GM23338 (cell line): ENCODE measurements at regions not wholly inside any gene's neighbourhood (a gene's known extent, or its start where the extent isn't known, plus 50 kb on each side); places are given as distances from the start of the nearest gene placed in this dataset.

Source experiments
- ATAC-seq: fragments of 200-7000 bp; cut with Tn5 transposase; 3 replicates; pipeline ENCODE4 v1.9.1; 2020
- DNase-seq: peaks from one replicate; pipeline ENCODE4 v3.0.0-alpha.2; 2015; ENCODE audit warnings: low spot score
- H2AFZ ChIP-seq: fragments of 200-600 bp; sonication (generic); 2 replicates; pipeline ENCODE4 v1.8.0; 2016; ENCODE audit warnings: antibody characterized with exemption, mild to moderate bottlenecking, moderate library complexity
- H3F3A ChIP-seq: fragments of 200-600 bp; sonication (generic); replicated peaks from 2 replicates; pipeline ENCODE4 v1.8.0; 2017; ENCODE audit warnings: antibody characterized with exemption, mixed run types, low read depth
- H3K27ac ChIP-seq: fragments of 200-600 bp; sonication (generic); 2 replicates; pipeline ENCODE4 v1.6.1; 2016; ENCODE audit warnings: low read depth
- H3K27me3 ChIP-seq: fragments of 200-600 bp; sonication (generic); 2 replicates; pipeline ENCODE4 v1.8.0; 2016; ENCODE audit warnings: mild to moderate bottlenecking, mixed run types, moderate library complexity; ENCODE audit not compliant: insufficient read depth
- H3K36me3 ChIP-seq: fragments of 200-600 bp; sonication (generic); 2 replicates; pipeline ENCODE4 v1.8.0; 2016; ENCODE audit warnings: mild to moderate bottlenecking; ENCODE audit not compliant: insufficient read depth
- H3K4me1 ChIP-seq: fragments of 200-600 bp; sonication (generic); 2 replicates; pipeline ENCODE4 v1.8.0; 2016; ENCODE audit warnings: mild to moderate bottlenecking, moderate library complexity; ENCODE audit not compliant: insufficient read depth
- H3K4me2 ChIP-seq: fragments of 200-600 bp; sonication (generic); 2 replicates; pipeline ENCODE4 v1.7.1; 2017; ENCODE audit warnings: mixed run types
- H3K4me3 ChIP-seq: fragments of 200-600 bp; sonication (generic); 2 replicates; pipeline ENCODE4 v1.6.1; 2016; ENCODE audit warnings: mixed run types
- H3K79me2 ChIP-seq: fragments of 200-600 bp; sonication (generic); replicated peaks from 2 replicates; pipeline ENCODE4 v1.8.0; 2017; ENCODE audit warnings: mild to moderate bottlenecking; ENCODE audit not compliant: insufficient read depth
- H3K9me2 ChIP-seq: fragments of 200-600 bp; sonication (generic); 2 replicates; pipeline ENCODE4 v1.8.0; 2017; ENCODE audit not compliant: insufficient read depth
- H4K20me1 ChIP-seq: fragments of 200-600 bp; sonication (generic); replicated peaks from 2 replicates; pipeline ENCODE4 v1.8.0; 2017; ENCODE audit warnings: mild to moderate bottlenecking; ENCODE audit not compliant: insufficient read depth
- H3K27ac Mint-ChIP-seq: 2 replicates; pipeline ENCODE4 v1.8.0; 2020; ENCODE audit warnings: inconsistent platforms, mild to moderate bottlenecking, moderate library complexity, mixed read lengths
- H3K27me3 Mint-ChIP-seq: 3 replicates; pipeline ENCODE4 v1.8.0; 2022; ENCODE audit warnings: low read depth, mild to moderate bottlenecking, moderate library complexity, mixed read lengths, inconsistent platforms; ENCODE audit not compliant: insufficient read depth, poor library complexity
- H3K36me3 Mint-ChIP-seq: 3 replicates; pipeline ENCODE4 v1.8.0; 2021; ENCODE audit warnings: low read depth, mild to moderate bottlenecking, inconsistent platforms, moderate library complexity, mixed read lengths
- H3K4me1 Mint-ChIP-seq: 3 replicates; pipeline ENCODE4 v1.8.0; 2020; ENCODE audit warnings: mild to moderate bottlenecking, inconsistent platforms, mixed read lengths
- H3K4me3 Mint-ChIP-seq: 3 replicates; pipeline ENCODE4 v1.8.0; 2021; ENCODE audit warnings: moderate library complexity, mild to moderate bottlenecking, inconsistent platforms, mixed read lengths
- H3K9me3 Mint-ChIP-seq: 3 replicates; pipeline ENCODE4 v1.8.0; 2020; ENCODE audit warnings: moderate library complexity, mild to moderate bottlenecking, inconsistent platforms, mixed read lengths
- CREB1 ChIP-seq: fragments of 250-450 bp; sonication (Bioruptor Pico); IDR thresholded peaks from 2 replicates; pipeline ENCODE4 v1.5.0; 2020; ENCODE audit warnings: low read depth, mild to moderate bottlenecking, moderate library complexity
- EZH2 ChIP-seq: fragments of 200-600 bp; sonication (generic); IDR thresholded peaks from one replicate; pipeline ENCODE4 v1.8.0; 2017; ENCODE audit warnings: antibody characterized with exemption, mild to moderate bottlenecking, low read depth; ENCODE audit not compliant: unreplicated experiment
- EZH2phosphoT487 ChIP-seq: fragments of 200-600 bp; sonication (generic); IDR thresholded peaks from one replicate; pipeline ENCODE4 v1.8.1; 2018; ENCODE audit warnings: antibody characterized with exemption; ENCODE audit not compliant: unreplicated experiment
- JUNB ChIP-seq: IDR thresholded peaks from one replicate; pipeline ENCODE4 v1.6.1; 2016; ENCODE audit warnings: antibody characterized with exemption; ENCODE audit not compliant: unreplicated experiment
- STAT1 ChIP-seq: IDR thresholded peaks from one replicate; pipeline ENCODE4 v1.6.1; 2016; ENCODE audit warnings: antibody characterized with exemption; ENCODE audit not compliant: unreplicated experiment
- ZNF114 ChIP-seq: fragments of 250-450 bp; sonication (Bioruptor Pico); IDR thresholded peaks from 2 replicates; pipeline ENCODE4 v1.5.0; 2020; ENCODE audit warnings: mild to moderate bottlenecking, moderate library complexity
- ZNF331 ChIP-seq: fragments of 250-450 bp; sonication (Bioruptor Pico); IDR thresholded peaks from 2 replicates; pipeline ENCODE4 v1.5.0; 2020; ENCODE audit warnings: low read depth, mild to moderate bottlenecking, moderate library complexity
- TF ChIP-seq, protein P1 (sequence below): IDR thresholded peaks from one replicate; pipeline ENCODE4 v1.6.1; 2018; ENCODE audit warnings: antibody characterized with exemption; ENCODE audit not compliant: unreplicated experiment
- TF ChIP-seq, protein P2 (sequence below), 2 experiments: fragments of 200-600 bp in 1 of 2; sonication (generic) in 1 of 2; conservative IDR thresholded peaks; 2 replicates each; pipeline versions ENCODE4 v1.5.1 to v1.6.1; 2016 to 2017; ENCODE audit warnings: antibody characterized with exemption in 2 of 2, low read depth in 2 of 2, mild to moderate bottlenecking in 2 of 2, moderate library complexity in 1 of 2
- TF ChIP-seq, protein P3 (sequence below): fragments of 250-450 bp; sonication (Bioruptor Pico); IDR thresholded peaks from 2 replicates; pipeline ENCODE4 v1.5.0; 2020; ENCODE audit warnings: mild to moderate bottlenecking, moderate library complexity

- no peaks in the 10 kb centered on the region for H3K27me3 Mint-ChIP-seq
- no peak overlapping the region for H3K4me3 ChIP-seq
- H3K79me2 ChIP-seq = no peaks in the 10 kb centered on the region
- no peak overlapping the region for H3K27ac Mint-ChIP-seq
- no peaks in the 10 kb centered on the region for H3F3A ChIP-seq
- H3K36me3 ChIP-seq = no peaks in the 10 kb centered on the region
- H4K20me1 ChIP-seq = no peaks in the 10 kb centered on the region
- H3K4me1 ChIP-seq = no peaks in the 10 kb centered on the region
- DNase-seq (no peak), ATAC-seq (no peak)
- peaks cover 5% of the 10 kb centered on the region; the same call in 1 of the 3 replicates for H3K36me3 Mint-ChIP-seq
- no peak overlapping the region for H3K4me3 Mint-ChIP-seq
- H3K9me2 ChIP-seq = no peaks in the 10 kb centered on the region
- H3K27me3 ChIP-seq = no peaks in the 10 kb centered on the region
- H3K27ac ChIP-seq = no peak overlapping the region
- H2AFZ ChIP-seq = no peak overlapping the region
- TF ChIP-seq, protein P1, sequence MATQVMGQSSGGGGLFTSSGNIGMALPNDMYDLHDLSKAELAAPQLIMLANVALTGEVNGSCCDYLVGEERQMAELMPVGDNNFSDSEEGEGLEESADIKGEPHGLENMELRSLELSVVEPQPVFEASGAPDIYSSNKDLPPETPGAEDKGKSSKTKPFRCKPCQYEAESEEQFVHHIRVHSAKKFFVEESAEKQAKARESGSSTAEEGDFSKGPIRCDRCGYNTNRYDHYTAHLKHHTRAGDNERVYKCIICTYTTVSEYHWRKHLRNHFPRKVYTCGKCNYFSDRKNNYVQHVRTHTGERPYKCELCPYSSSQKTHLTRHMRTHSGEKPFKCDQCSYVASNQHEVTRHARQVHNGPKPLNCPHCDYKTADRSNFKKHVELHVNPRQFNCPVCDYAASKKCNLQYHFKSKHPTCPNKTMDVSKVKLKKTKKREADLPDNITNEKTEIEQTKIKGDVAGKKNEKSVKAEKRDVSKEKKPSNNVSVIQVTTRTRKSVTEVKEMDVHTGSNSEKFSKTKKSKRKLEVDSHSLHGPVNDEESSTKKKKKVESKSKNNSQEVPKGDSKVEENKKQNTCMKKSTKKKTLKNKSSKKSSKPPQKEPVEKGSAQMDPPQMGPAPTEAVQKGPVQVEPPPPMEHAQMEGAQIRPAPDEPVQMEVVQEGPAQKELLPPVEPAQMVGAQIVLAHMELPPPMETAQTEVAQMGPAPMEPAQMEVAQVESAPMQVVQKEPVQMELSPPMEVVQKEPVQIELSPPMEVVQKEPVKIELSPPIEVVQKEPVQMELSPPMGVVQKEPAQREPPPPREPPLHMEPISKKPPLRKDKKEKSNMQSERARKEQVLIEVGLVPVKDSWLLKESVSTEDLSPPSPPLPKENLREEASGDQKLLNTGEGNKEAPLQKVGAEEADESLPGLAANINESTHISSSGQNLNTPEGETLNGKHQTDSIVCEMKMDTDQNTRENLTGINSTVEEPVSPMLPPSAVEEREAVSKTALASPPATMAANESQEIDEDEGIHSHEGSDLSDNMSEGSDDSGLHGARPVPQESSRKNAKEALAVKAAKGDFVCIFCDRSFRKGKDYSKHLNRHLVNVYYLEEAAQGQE = no peak
- TF ChIP-seq, protein P2, sequence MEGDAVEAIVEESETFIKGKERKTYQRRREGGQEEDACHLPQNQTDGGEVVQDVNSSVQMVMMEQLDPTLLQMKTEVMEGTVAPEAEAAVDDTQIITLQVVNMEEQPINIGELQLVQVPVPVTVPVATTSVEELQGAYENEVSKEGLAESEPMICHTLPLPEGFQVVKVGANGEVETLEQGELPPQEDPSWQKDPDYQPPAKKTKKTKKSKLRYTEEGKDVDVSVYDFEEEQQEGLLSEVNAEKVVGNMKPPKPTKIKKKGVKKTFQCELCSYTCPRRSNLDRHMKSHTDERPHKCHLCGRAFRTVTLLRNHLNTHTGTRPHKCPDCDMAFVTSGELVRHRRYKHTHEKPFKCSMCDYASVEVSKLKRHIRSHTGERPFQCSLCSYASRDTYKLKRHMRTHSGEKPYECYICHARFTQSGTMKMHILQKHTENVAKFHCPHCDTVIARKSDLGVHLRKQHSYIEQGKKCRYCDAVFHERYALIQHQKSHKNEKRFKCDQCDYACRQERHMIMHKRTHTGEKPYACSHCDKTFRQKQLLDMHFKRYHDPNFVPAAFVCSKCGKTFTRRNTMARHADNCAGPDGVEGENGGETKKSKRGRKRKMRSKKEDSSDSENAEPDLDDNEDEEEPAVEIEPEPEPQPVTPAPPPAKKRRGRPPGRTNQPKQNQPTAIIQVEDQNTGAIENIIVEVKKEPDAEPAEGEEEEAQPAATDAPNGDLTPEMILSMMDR (conservative IDR thresholded peaks at IDR 0.05; ENCODE audit: low read depth in 2 of 2) = no peak
- TF ChIP-seq ZNF114 (no peak), JUNB (no peak), EZH2phosphoT487 (no peak)
- peaks cover 10% of the 10 kb centered on the region for H3K4me1 Mint-ChIP-seq
- no peaks in the 10 kb centered on the region for H3K9me3 Mint-ChIP-seq
- H3K4me2 ChIP-seq = no peak overlapping the region
Observed at GRCh38 chrX:8025705-8026104, 98.5 kb upstream of the PNPLA4 start.

DNA sequence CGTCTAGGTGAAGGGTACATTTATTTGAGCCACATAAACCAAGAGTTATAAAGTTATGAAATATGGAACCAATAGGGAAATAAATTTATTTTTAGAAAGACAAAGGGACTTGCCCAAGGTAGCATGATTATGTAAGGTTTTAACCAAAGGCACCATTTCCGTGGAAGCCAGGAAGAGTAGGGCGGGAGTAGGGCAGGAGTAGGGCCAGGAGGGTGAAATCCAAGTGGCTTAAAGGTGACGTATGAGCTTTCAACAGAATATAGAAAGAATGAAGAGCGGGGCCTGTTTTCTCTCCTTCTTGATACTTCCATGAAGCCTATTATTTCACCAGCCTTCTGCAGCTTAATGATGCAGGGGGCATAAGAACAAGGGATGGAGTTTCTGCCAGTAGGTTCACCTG, 91.7 kb upstream of the PNPLA4 start:
- H3K27ac Mint-ChIP-seq = no peak overlapping the region
- no peaks in the 10 kb centered on the region for H3K36me3 Mint-ChIP-seq
- no peak overlapping the region for H3K27ac ChIP-seq
- H3K4me3 Mint-ChIP-seq = no peak overlapping the region
- no peak for ATAC-seq
- no peak overlapping the region for H2AFZ ChIP-seq
- no peaks in the 10 kb centered on the region for H3K27me3 ChIP-seq
- H3K9me3 Mint-ChIP-seq = no peaks in the 10 kb centered on the region
- no peaks in the 10 kb centered on the region for H4K20me1 ChIP-seq
- H3K36me3 ChIP-seq = no peaks in the 10 kb centered on the region
- H3K4me3 ChIP-seq = no peak overlapping the region
- no peaks in the 10 kb centered on the region for H3K79me2 ChIP-seq
- H3K27me3 Mint-ChIP-seq = peaks cover 1% of the 10 kb centered on the region
- H3K4me1 Mint-ChIP-seq = peaks cover 4% of the 10 kb centered on the region; the same call in 1 of the 3 replicates
- H3F3A ChIP-seq = no peaks in the 10 kb centered on the region
- H3K4me1 ChIP-seq = no peaks in the 10 kb centered on the region
- H3K4me2 ChIP-seq = no peak overlapping the region
- H3K9me2 ChIP-seq = no peaks in the 10 kb centered on the region
- no peak for DNase-seq
- TF ChIP-seq CREB1 (CRISPR knock-in tag) (no peak), EZH2phosphoT487 (no peak), ZNF114 (no peak), ZNF331 (CRISPR knock-in tag) (no peak), STAT1 (no peak), EZH2 (no peak), JUNB (no peak)
- TF ChIP-seq, protein P3, sequence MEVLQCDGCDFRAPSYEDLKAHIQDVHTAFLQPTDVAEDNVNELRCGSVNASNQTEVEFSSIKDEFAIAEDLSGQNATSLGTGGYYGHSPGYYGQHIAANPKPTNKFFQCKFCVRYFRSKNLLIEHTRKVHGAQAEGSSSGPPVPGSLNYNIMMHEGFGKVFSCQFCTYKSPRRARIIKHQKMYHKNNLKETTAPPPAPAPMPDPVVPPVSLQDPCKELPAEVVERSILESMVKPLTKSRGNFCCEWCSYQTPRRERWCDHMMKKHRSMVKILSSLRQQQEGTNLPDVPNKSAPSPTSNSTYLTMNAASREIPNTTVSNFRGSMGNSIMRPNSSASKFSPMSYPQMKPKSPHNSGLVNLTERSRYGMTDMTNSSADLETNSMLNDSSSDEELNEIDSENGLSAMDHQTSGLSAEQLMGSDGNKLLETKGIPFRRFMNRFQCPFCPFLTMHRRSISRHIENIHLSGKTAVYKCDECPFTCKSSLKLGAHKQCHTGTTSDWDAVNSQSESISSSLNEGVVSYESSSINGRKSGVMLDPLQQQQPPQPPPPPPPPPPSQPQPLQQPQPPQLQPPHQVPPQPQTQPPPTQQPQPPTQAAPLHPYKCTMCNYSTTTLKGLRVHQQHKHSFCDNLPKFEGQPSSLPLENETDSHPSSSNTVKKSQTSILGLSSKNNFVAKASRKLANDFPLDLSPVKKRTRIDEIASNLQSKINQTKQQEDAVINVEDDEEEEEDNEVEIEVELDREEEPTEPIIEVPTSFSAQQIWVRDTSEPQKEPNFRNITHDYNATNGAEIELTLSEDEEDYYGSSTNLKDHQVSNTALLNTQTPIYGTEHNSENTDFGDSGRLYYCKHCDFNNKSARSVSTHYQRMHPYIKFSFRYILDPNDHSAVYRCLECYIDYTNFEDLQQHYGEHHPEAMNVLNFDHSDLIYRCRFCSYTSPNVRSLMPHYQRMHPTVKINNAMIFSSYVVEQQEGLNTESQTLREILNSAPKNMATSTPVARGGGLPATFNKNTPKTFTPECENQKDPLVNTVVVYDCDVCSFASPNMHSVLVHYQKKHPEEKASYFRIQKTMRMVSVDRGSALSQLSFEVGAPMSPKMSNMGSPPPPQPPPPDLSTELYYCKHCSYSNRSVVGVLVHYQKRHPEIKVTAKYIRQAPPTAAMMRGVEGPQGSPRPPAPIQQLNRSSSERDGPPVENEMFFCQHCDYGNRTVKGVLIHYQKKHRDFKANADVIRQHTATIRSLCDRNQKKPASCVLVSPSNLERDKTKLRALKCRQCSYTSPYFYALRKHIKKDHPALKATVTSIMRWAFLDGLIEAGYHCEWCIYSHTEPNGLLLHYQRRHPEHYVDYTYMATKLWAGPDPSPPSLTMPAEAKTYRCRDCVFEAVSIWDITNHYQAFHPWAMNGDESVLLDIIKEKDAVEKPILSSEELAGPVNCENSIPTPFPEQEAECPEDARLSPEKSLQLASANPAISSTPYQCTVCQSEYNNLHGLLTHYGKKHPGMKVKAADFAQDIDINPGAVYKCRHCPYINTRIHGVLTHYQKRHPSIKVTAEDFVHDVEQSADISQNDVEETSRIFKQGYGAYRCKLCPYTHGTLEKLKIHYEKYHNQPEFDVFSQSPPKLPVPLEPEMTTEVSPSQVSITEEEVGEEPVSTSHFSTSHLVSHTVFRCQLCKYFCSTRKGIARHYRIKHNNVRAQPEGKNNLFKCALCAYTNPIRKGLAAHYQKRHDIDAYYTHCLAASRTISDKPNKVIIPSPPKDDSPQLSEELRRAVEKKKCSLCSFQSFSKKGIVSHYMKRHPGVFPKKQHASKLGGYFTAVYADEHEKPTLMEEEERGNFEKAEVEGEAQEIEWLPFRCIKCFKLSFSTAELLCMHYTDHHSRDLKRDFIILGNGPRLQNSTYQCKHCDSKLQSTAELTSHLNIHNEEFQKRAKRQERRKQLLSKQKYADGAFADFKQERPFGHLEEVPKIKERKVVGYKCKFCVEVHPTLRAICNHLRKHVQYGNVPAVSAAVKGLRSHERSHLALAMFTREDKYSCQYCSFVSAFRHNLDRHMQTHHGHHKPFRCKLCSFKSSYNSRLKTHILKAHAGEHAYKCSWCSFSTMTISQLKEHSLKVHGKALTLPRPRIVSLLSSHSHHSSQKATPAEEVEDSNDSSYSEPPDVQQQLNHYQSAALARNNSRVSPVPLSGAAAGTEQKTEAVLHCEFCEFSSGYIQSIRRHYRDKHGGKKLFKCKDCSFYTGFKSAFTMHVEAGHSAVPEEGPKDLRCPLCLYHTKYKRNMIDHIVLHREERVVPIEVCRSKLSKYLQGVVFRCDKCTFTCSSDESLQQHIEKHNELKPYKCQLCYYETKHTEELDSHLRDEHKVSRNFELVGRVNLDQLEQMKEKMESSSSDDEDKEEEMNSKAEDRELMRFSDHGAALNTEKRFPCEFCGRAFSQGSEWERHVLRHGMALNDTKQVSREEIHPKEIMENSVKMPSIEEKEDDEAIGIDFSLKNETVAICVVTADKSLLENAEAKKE (CRISPR knock-in tag) = no peak
